GM21367 (cell line): ENCODE measurements at regions not wholly inside any gene's neighbourhood (a gene's known extent, or its start where the extent isn't known, plus 50 kb on each side); places are given as distances from the start of the nearest gene placed in this dataset.
"Not testable (repeated sequence)": the region's sequence is repeated elsewhere in the genome, so short reads cannot be mapped to it uniquely, and the experiment has no call there.

Experiments used
- ATAC-seq: cut with Tn5 transposase; IDR thresholded peaks from one replicate; pipeline ENCODE4 v1.9.1; 2021; ENCODE audit not compliant: unreplicated experiment

- ATAC-seq, result no peak
Measured at GRCh38 chr6:60679175-60679574, 1606.8 kb downstream of the KHDRBS2 start.

GRCh38 chr6:60671369-60671768, 1614.7 kb downstream of the KHDRBS2 start:
- no peak for ATAC-seq

GRCh38 chr6:60670036-60670435, 1616.0 kb downstream of the KHDRBS2 start:
- no peak for ATAC-seq

GRCh38 chr6:60668428-60668827, 1617.6 kb downstream of the KHDRBS2 start:
- no peak for ATAC-seq

GRCh38 chr6:60663199-60663598, 1622.8 kb downstream of the KHDRBS2 start:
- not testable (repeated sequence) for ATAC-seq

GRCh38 chr6:60643870-60644269, 1642.2 kb downstream of the KHDRBS2 start:
- ATAC-seq, result no peak

GRCh38 chr6:60639185-60639584, 1646.8 kb downstream of the KHDRBS2 start:
- not testable (repeated sequence) for ATAC-seq
